NT2/D1 (cell line): ENCODE measurements at regions not wholly inside any gene's neighbourhood (a gene's known extent, or its start where the extent isn't known, plus 50 kb on each side); places are given as distances from the start of the nearest gene placed in this dataset.

Experiments used
- DNase-seq: peaks from one replicate; pipeline ENCODE4 v3.0.0-alpha.2; 2011; ENCODE audit warnings: low read depth, low spot score
- H3K27me3 ChIP-seq: 2 replicates; pipeline ENCODE4 v1.6.0; 2011; ENCODE audit warnings: mild to moderate bottlenecking; ENCODE audit not compliant: insufficient read length, insufficient read depth
- H3K36me3 ChIP-seq: 2 replicates; pipeline ENCODE4 v1.6.1; 2011; ENCODE audit warnings: mild to moderate bottlenecking, low read length, mixed read lengths; ENCODE audit not compliant: insufficient read depth, insufficient read length
- H3K4me1 ChIP-seq: 2 replicates; pipeline ENCODE4 v1.5.1; 2011; ENCODE audit not compliant: insufficient read depth, insufficient read length
- H3K4me3 ChIP-seq: 2 replicates; pipeline ENCODE4 v1.5.1; 2011; ENCODE audit warnings: low read depth; ENCODE audit not compliant: insufficient read length
- H3K9ac ChIP-seq: 2 replicates; pipeline ENCODE4 v1.6.0; 2011; ENCODE audit warnings: low read depth; ENCODE audit not compliant: insufficient read length
- H3K9me3 ChIP-seq: 2 replicates; pipeline ENCODE4 v1.5.1; 2011; ENCODE audit warnings: mild to moderate bottlenecking, low read length; ENCODE audit not compliant: insufficient read depth
- SUZ12 ChIP-seq: IDR thresholded peaks from 2 replicates; pipeline ENCODE4 v1.6.1; 2011; ENCODE audit not compliant: insufficient read length, insufficient read depth; ENCODE audit errors: extremely low read depth
- YY1 ChIP-seq: IDR thresholded peaks from 2 replicates; pipeline ENCODE4 v1.6.1; 2011; ENCODE audit not compliant: insufficient read length, insufficient read depth
- ZNF274 ChIP-seq: IDR thresholded peaks from 2 replicates; pipeline ENCODE4 v1.6.1; 2011; ENCODE audit warnings: mild to moderate bottlenecking, low read depth, low read length

GRCh38 chr5:88113429-88113828 is 155.2 kb downstream of the TMEM161B start:
- TF ChIP-seq YY1 (no peak), ZNF274 (no peak), SUZ12 (no peak)
- H3K9me3 ChIP-seq = no peaks in the 10 kb centered on the region
- H3K4me3 ChIP-seq = no peak overlapping the region
- H3K36me3 ChIP-seq = no peaks in the 10 kb centered on the region
- H3K4me1 ChIP-seq = no peaks in the 10 kb centered on the region
- H3K27me3 ChIP-seq = no peaks in the 10 kb centered on the region
- H3K9ac ChIP-seq = no peak overlapping the region
- DNase-seq = no peak

GRCh38 chr5:88109818-88110217 is 158.8 kb downstream of the TMEM161B start:
- no peak for DNase-seq
- H3K9me3 ChIP-seq = no peaks in the 10 kb centered on the region
- no peaks in the 10 kb centered on the region for H3K27me3 ChIP-seq
- H3K4me1 ChIP-seq = no peaks in the 10 kb centered on the region
- no peak overlapping the region for H3K9ac ChIP-seq
- H3K4me3 ChIP-seq = no peak overlapping the region
- H3K36me3 ChIP-seq = no peaks in the 10 kb centered on the region
- TF ChIP-seq ZNF274 (no peak), SUZ12 (no peak), YY1 (no peak)

DNA sequence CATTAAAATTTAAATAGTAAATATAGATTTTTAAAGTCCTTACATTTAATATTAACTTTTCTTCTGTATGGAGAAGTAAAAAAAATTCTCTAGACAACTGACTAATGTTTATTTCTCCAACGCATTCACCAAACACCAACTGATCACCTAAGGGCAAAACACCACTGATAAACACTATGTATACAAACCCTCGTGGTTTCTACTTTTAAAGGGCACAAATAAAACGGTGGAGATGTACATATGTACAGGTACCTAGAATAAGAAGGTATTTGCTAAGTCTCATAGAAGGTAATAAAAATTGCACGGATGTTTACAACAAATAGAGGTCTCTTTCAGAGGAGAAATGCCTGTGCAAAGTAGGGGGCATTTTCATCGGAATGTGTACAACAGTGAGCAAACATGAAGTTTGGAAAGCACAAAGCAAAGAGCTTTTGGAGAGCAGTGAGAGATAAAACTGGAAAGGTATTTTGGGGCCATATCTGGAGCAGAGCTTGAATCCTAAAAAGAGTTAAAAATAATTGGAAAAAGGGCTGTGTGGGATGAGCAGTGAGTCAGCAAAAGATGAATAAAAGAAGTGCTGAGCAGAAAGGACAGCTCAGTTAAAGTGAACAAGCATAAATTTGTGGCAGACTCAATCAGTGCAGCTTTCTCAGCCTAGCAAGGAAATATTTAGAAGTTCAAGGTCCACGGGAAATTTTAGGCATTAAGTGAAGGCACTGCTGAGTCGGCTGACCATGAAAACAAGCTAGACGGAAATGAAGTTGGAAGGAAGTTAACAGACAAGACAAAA is 160.0 kb downstream of the TMEM161B start:
- Histone ChIP-seq H3K4me3 (no peak overlapping the region), H3K4me1 (no peaks in the 10 kb centered on the region), H3K36me3 (no peaks in the 10 kb centered on the region), H3K27me3 (no peaks in the 10 kb centered on the region), H3K9me3 (no peaks in the 10 kb centered on the region), H3K9ac (no peak overlapping the region)
- DNase-seq = no peak
- TF ChIP-seq YY1 (no peak), SUZ12 (no peak), ZNF274 (no peak)

DNA sequence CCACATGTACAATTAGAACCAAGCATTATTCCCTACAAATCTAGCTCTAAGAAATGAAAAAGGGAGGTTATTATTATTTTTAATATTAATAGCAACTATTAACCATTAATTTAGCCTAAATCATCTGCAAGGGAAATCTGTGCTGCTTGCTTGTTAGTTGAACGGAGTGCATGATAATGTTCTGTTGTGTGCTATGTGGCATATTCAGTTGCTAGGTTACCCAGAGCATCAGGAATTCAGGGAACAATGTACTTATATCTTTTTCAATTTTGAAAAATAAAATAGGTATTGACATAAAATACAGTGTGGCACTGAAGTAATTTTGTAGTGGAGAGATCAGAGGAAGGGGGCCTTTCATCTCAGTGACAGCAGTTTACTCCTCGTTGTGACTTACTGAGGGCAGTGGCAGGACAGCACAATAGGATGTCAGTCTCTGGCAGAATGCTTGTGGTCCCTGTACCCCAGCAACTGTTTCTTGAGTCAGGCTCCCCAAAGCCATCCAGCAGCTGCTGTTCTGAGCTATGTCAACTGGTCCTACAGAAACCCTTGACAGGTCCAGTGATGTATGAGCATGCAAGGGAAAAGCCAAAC is 173.6 kb downstream of the TMEM161B start:
- H3K4me3 ChIP-seq = no peak overlapping the region
- no peak overlapping the region for H3K9ac ChIP-seq
- H3K9me3 ChIP-seq = no peaks in the 10 kb centered on the region; the same call in 1 of the 2 replicates
- no peaks in the 10 kb centered on the region for H3K4me1 ChIP-seq
- DNase-seq = no peak
- TF ChIP-seq SUZ12 (no peak), YY1 (no peak), ZNF274 (no peak)
- H3K36me3 ChIP-seq = no peaks in the 10 kb centered on the region
- no peaks in the 10 kb centered on the region for H3K27me3 ChIP-seq

DNA sequence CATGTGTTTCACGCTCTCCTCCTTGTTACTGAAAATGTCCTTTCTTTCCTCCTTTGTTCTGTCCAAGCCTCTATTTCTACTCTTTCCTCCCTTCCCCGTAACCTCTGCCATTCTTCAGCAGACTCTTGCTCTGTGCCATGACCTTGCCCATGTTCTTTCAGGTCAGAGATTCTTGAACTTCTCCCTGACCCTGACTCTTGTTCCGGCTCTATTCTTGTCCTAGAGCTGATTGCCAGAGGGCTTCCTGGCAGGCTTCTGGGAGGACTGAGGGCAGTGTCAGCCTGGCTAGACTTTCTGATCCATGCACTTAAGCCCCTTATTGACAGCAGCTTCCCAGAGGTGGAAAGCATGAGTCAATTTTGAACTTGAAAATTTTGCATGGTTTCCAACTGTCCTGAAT is 174.2 kb downstream of the TMEM161B start:
- Histone ChIP-seq H3K9me3 (no peaks in the 10 kb centered on the region; the same call in 1 of the 2 replicates), H3K36me3 (no peaks in the 10 kb centered on the region), H3K4me1 (no peaks in the 10 kb centered on the region), H3K4me3 (no peak overlapping the region), H3K9ac (no peak overlapping the region), H3K27me3 (no peaks in the 10 kb centered on the region)
- TF ChIP-seq ZNF274 (no peak), YY1 (no peak), SUZ12 (no peak)
- DNase-seq = no peak

GRCh38 chr5:88093765-88094164 is 174.9 kb downstream of the TMEM161B start:
- no peaks in the 10 kb centered on the region; the same call in 1 of the 2 replicates for H3K9me3 ChIP-seq
- no peak overlapping the region for H3K4me3 ChIP-seq
- H3K4me1 ChIP-seq = no peaks in the 10 kb centered on the region
- no peak for DNase-seq
- TF ChIP-seq ZNF274 (no peak), SUZ12 (no peak), YY1 (no peak)
- no peaks in the 10 kb centered on the region for H3K36me3 ChIP-seq
- no peak overlapping the region for H3K9ac ChIP-seq
- H3K27me3 ChIP-seq = no peaks in the 10 kb centered on the region

- Histone ChIP-seq H3K4me3 (no peak overlapping the region), H3K9me3 (no peaks in the 10 kb centered on the region; the same call in 1 of the 2 replicates), H3K36me3 (no peaks in the 10 kb centered on the region), H3K9ac (no peak overlapping the region), H3K27me3 (no peaks in the 10 kb centered on the region), H3K4me1 (no peaks in the 10 kb centered on the region)
- no peak for TF ChIP-seq YY1
- no peak for TF ChIP-seq ZNF274
- TF ChIP-seq SUZ12 = no peak
- DNase-seq = peak; percentile 13
Measured at GRCh38 chr5:88092958-88093605, 175.6 kb downstream of the TMEM161B start.
